Astrocyte (in vitro differentiated cells and primary cell): ENCODE measurements at regions not wholly inside any gene's neighbourhood (a gene's known extent, or its start where the extent isn't known, plus 50 kb on each side); places are given as distances from the start of the nearest gene placed in this dataset.

ENCODE experiments used
- DNase-seq: peaks from one replicate; pipeline ENCODE4 v3.0.0-alpha.2; 2010; ENCODE audit warnings: low read depth
- FAIRE-seq: peaks from 2 replicates; lab custom pipeline; 2011; peaks lifted over from hg19 to GRCh38; lab: Jason Lieb, UNC
- H2AFZ ChIP-seq: 2 replicates; pipeline ENCODE4 v1.6.0; 2012; ENCODE audit warnings: low read depth, low read length, inconsistent platforms
- H3K27ac ChIP-seq: 2 replicates; pipeline ENCODE4 v1.5.1; 2011; ENCODE audit warnings: low read depth, low read length, inconsistent platforms
- H3K27me3 ChIP-seq: 2 replicates; pipeline ENCODE4 v1.6.0; 2011; ENCODE audit warnings: low read length, inconsistent platforms; ENCODE audit not compliant: insufficient read depth
- H3K36me3 ChIP-seq: 2 replicates; pipeline ENCODE4 v1.5.1; 2011; ENCODE audit warnings: low read length, inconsistent platforms; ENCODE audit not compliant: insufficient read depth
- H3K4me1 ChIP-seq: 2 replicates; pipeline ENCODE4 v1.5.1; 2011; ENCODE audit warnings: low read length, inconsistent platforms; ENCODE audit not compliant: insufficient read depth
- H3K4me2 ChIP-seq: 2 replicates; pipeline ENCODE4 v1.6.0; 2012; ENCODE audit warnings: low read length, inconsistent platforms
- H3K4me3 ChIP-seq: 2 replicates; pipeline ENCODE4 v1.5.1; 2011; ENCODE audit warnings: low read depth, mild to moderate bottlenecking, low read length, inconsistent platforms; ENCODE audit not compliant: insufficient read depth
- H3K79me2 ChIP-seq: 2 replicates; pipeline ENCODE4 v1.6.0; 2012; ENCODE audit warnings: mild to moderate bottlenecking, low read length, inconsistent platforms; ENCODE audit not compliant: insufficient read depth
- H3K9ac ChIP-seq: 2 replicates; pipeline ENCODE4 v1.6.0; 2012; ENCODE audit warnings: mild to moderate bottlenecking, low read length, inconsistent platforms
- H3K9me3 ChIP-seq: 2 replicates; pipeline ENCODE4 v1.5.1; 2012; ENCODE audit warnings: low read depth, mild to moderate bottlenecking, low read length, inconsistent platforms; ENCODE audit not compliant: insufficient read depth
- H4K20me1 ChIP-seq: 2 replicates; pipeline ENCODE4 v1.6.0; 2012; ENCODE audit warnings: low read length, inconsistent platforms; ENCODE audit not compliant: insufficient read depth
- H3K27ac Mint-ChIP-seq: one replicate; pipeline ENCODE4 v1.8.0; 2021; ENCODE audit warnings: mild to moderate bottlenecking, mixed read lengths; ENCODE audit not compliant: unreplicated experiment
- H3K27me3 Mint-ChIP-seq: one replicate; pipeline ENCODE4 v1.8.0; 2021; ENCODE audit warnings: low read depth, mixed read lengths; ENCODE audit not compliant: unreplicated experiment
- H3K36me3 Mint-ChIP-seq: one replicate; pipeline ENCODE4 v1.8.0; 2021; ENCODE audit warnings: low read depth, mixed read lengths; ENCODE audit not compliant: unreplicated experiment
- H3K4me1 Mint-ChIP-seq: one replicate; pipeline ENCODE4 v1.8.0; 2021; ENCODE audit warnings: low read depth, mixed read lengths; ENCODE audit not compliant: unreplicated experiment
- H3K4me3 Mint-ChIP-seq: one replicate; pipeline ENCODE4 v1.8.0; 2021; ENCODE audit warnings: mild to moderate bottlenecking, moderate library complexity, mixed read lengths; ENCODE audit not compliant: unreplicated experiment
- H3K9me3 Mint-ChIP-seq: one replicate; pipeline ENCODE4 v1.8.0; 2021; ENCODE audit warnings: mild to moderate bottlenecking, mixed read lengths; ENCODE audit not compliant: unreplicated experiment
- EZH2 ChIP-seq: IDR thresholded peaks from 2 replicates; pipeline ENCODE4 v1.6.1; 2012; ENCODE audit warnings: mild to moderate bottlenecking, low read length, inconsistent platforms; ENCODE audit not compliant: insufficient read depth
- TF ChIP-seq, protein P1 (sequence below): IDR thresholded peaks from 2 replicates; pipeline ENCODE4 v1.5.1; 2011; ENCODE audit warnings: low read depth, mild to moderate bottlenecking, inconsistent platforms, low read length, moderate library complexity; ENCODE audit not compliant: insufficient read depth

DNA sequence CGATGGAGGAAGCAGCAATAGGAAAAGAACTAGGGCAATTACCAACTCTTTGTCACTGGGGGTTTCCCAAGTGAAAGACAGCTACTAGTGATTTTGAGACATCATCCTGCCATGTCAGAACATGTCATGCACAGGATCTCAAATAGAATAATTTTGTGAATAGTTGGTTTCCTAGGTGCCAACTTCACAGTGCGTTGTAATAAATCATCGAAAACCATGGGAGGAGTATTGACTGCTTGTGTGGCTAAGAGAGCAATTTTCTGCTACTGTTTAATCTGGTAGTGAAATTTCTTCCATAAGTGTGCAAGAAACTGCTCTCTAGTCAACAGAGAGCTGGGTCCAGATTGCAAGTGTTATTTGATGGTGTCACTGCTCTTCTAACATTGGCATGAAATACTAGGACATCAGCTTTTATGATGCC is 168.6 kb downstream of the NNT start:
- Mint-ChIP-seq H3K36me3 (no peaks in the 10 kb centered on the region), H3K4me1 (peaks cover 25% of the 10 kb centered on the region), H3K9me3 (no peaks in the 10 kb centered on the region), H3K27ac (peak overlapping the region; percentile 58), H3K4me3 (no peak overlapping the region), H3K27me3 (no peaks in the 10 kb centered on the region)
- Histone ChIP-seq H3K9me3 (no peaks in the 10 kb centered on the region), H3K4me2 (no peak overlapping the region), H3K4me1 (peaks cover 6% of the 10 kb centered on the region), H4K20me1 (no peaks in the 10 kb centered on the region), H3K79me2 (no peaks in the 10 kb centered on the region), H3K9ac (no peak overlapping the region), H3K27me3 (no peaks in the 10 kb centered on the region), H3K27ac (no peak overlapping the region), H3K4me3 (no peak overlapping the region), H2AFZ (no peak overlapping the region), H3K36me3 (no peaks in the 10 kb centered on the region)
- TF ChIP-seq, protein P1, sequence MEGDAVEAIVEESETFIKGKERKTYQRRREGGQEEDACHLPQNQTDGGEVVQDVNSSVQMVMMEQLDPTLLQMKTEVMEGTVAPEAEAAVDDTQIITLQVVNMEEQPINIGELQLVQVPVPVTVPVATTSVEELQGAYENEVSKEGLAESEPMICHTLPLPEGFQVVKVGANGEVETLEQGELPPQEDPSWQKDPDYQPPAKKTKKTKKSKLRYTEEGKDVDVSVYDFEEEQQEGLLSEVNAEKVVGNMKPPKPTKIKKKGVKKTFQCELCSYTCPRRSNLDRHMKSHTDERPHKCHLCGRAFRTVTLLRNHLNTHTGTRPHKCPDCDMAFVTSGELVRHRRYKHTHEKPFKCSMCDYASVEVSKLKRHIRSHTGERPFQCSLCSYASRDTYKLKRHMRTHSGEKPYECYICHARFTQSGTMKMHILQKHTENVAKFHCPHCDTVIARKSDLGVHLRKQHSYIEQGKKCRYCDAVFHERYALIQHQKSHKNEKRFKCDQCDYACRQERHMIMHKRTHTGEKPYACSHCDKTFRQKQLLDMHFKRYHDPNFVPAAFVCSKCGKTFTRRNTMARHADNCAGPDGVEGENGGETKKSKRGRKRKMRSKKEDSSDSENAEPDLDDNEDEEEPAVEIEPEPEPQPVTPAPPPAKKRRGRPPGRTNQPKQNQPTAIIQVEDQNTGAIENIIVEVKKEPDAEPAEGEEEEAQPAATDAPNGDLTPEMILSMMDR = no peak
- no peak for TF ChIP-seq EZH2
- FAIRE-seq (no peak), DNase-seq (no peak)

DNA sequence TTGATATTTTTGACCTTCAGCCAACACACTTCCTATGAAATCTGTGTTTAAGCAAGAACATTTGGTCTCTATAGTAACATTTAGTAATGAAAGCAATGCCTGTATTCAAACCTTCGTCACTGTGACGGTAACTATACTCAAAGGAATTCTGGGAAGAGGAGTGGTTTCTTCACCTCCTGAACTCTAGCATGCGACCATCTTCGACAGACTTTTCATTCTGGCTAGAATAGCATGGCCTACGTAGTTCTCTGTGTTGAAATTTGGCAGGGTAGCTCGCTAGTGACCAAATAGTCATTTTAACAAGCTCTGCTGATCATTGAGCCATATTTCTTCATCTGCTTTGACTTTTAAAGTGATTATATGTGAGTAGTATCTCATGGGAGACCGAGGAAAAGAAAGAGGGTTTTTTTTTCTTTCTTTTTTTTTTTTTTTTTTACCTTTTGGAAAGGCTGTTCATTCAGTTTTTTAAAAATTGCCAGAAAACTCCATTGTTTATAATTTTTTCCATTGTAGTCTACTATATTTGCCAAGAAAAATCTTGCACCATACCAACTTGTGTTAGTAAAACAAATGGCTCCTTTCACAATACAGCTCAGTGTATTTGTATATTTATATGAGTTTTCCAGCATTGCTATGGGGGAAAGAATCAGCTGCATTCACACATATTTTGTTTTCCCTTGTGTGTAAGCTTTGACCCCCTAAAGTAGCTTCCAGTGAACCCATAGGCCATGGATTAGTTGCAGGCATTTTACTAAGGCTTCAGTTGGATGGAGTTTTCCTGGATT is 166.8 kb downstream of the NNT start:
- peaks cover 6% of the 10 kb centered on the region for H3K4me1 ChIP-seq
- H3K27ac ChIP-seq = no peak overlapping the region
- no peaks in the 10 kb centered on the region for H4K20me1 ChIP-seq
- no peaks in the 10 kb centered on the region for H3K27me3 ChIP-seq
- H3K36me3 ChIP-seq = no peaks in the 10 kb centered on the region
- H3K9ac ChIP-seq = no peak overlapping the region
- H3K27me3 Mint-ChIP-seq = no peaks in the 10 kb centered on the region
- H3K9me3 Mint-ChIP-seq = no peaks in the 10 kb centered on the region
- no peak overlapping the region for H3K4me2 ChIP-seq
- H3K4me1 Mint-ChIP-seq = peaks cover 24% of the 10 kb centered on the region
- H3K36me3 Mint-ChIP-seq = no peaks in the 10 kb centered on the region
- DNase-seq = peak; percentile 8
- H2AFZ ChIP-seq = no peak overlapping the region
- H3K4me3 ChIP-seq = no peak overlapping the region
- FAIRE-seq = no peak
- H3K27ac Mint-ChIP-seq = no peak overlapping the region
- TF ChIP-seq EZH2 = no peak
- TF ChIP-seq, protein P1 = no peak
- H3K79me2 ChIP-seq = no peaks in the 10 kb centered on the region
- no peak overlapping the region for H3K4me3 Mint-ChIP-seq
- no peaks in the 10 kb centered on the region for H3K9me3 ChIP-seq
